HG03097 (cell line): ENCODE measurements at regions not wholly inside any gene's neighbourhood (a gene's known extent, or its start where the extent isn't known, plus 50 kb on each side); places are given as distances from the start of the nearest gene placed in this dataset.
"Not testable (repeated sequence)": the region's sequence is repeated elsewhere in the genome, so short reads cannot be mapped to it uniquely, and the experiment has no call there.

Experiments used
- ATAC-seq: cut with Tn5 transposase; IDR thresholded peaks from one replicate; pipeline ENCODE4 v1.9.1; 2021; ENCODE audit not compliant: unreplicated experiment, low FRiP score

GRCh38 chr5:153340738-153341137, 149.7 kb upstream of the GRIA1 start:
- no peak for ATAC-seq

- no peak for ATAC-seq
Observed at GRCh38 chr5:153342487-153342886, 148.0 kb upstream of the GRIA1 start.

GRCh38 chr5:153347611-153348010, 142.9 kb upstream of the GRIA1 start:
- no peak for ATAC-seq

GRCh38 chr5:153350175-153350883, 140.1 kb upstream of the GRIA1 start:
- ATAC-seq, result no peak

GRCh38 chr5:153352685-153353219, 137.7 kb upstream of the GRIA1 start:
- ATAC-seq, result no peak

- ATAC-seq, result no peak
Observed at GRCh38 chr5:153357493-153358112, 132.9 kb upstream of the GRIA1 start.

GRCh38 chr5:153358315-153358976, 132.0 kb upstream of the GRIA1 start:
- ATAC-seq, result peak; percentile 96

- ATAC-seq, result no peak
Observed at GRCh38 chr5:153360860-153361259, 129.6 kb upstream of the GRIA1 start.

GRCh38 chr5:153361735-153362409, 128.6 kb upstream of the GRIA1 start:
- ATAC-seq, result no peak

GRCh38 chr5:153365547-153365946, 124.9 kb upstream of the GRIA1 start:
- ATAC-seq, result peak; percentile 61

GRCh38 chr5:153367466-153367865, 123.0 kb upstream of the GRIA1 start:
- no peak for ATAC-seq

GRCh38 chr5:153372425-153373129, 117.9 kb upstream of the GRIA1 start:
- ATAC-seq, result no peak

GRCh38 chr5:153373130-153373498, 117.4 kb upstream of the GRIA1 start:
- ATAC-seq, result no peak

GRCh38 chr5:153381630-153382029, 108.8 kb upstream of the GRIA1 start:
- ATAC-seq, result not testable (repeated sequence)

GRCh38 chr5:153390569-153390968, 99.9 kb upstream of the GRIA1 start:
- no peak for ATAC-seq

GRCh38 chr5:153399595-153399994, 90.9 kb upstream of the GRIA1 start:
- no peak for ATAC-seq

GRCh38 chr5:153400931-153401330, 89.5 kb upstream of the GRIA1 start:
- ATAC-seq, result no peak

GRCh38 chr5:153402550-153402949, 87.9 kb upstream of the GRIA1 start:
- ATAC-seq, result no peak

GRCh38 chr5:153403470-153403869, 87.0 kb upstream of the GRIA1 start:
- no peak for ATAC-seq

- no peak for ATAC-seq
Observed at GRCh38 chr5:153404747-153405146, 85.7 kb upstream of the GRIA1 start.
